ENCODE measurements at regions not wholly inside any gene's neighbourhood (a gene's known extent, or its start where the extent isn't known, plus 50 kb on each side); places are given as distances from the start of the nearest gene placed in this dataset.

DNA sequence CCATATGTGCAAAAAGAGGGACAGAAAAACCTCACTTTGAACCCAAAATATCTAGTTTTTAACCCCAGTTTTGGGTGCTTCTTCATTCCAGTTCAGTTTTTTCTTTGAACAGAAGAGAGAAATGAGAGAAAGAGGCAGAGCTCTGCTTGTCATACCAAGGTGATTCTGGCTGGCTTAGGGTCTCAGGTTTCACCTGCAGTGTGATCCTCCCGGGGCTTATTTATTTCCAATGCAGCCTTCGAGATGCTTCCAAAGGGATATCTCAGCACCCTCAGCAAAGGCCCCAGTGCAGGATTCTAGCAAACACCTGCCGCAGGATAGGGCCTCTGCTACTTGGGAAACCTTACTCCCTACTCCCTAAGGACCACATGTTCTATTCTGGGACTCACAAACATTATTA, 131.3 kb downstream of the WDR11 start:
- H3K9me3 Mint-ChIP-seq, result peaks cover 28% of the 10 kb centered on the region
- Histone ChIP-seq H3K36me3 (ENCODE audit: insufficient read depth) (no peaks in the 10 kb centered on the region), H4K20me1 (replicated peaks; ENCODE audit: insufficient read depth) (no peaks in the 10 kb centered on the region), H3K79me2 (replicated peaks; ENCODE audit: insufficient read depth) (no peaks in the 10 kb centered on the region), H3F3A (replicated peaks; ENCODE audit: low read depth) (no peaks in the 10 kb centered on the region), H3K4me2 (peak overlapping the region; percentile 45), H2AFZ (no peak overlapping the region), H3K27ac (ENCODE audit: low read depth) (no peak overlapping the region), H3K9me2 (ENCODE audit: insufficient read depth) (no peaks in the 10 kb centered on the region), H3K27me3 (ENCODE audit: insufficient read depth) (peaks cover 24% of the 10 kb centered on the region), H3K4me3 (no peak overlapping the region), H3K4me1 (ENCODE audit: insufficient read depth) (peaks cover 32% of the 10 kb centered on the region)
- no peak overlapping the region; the same call in 2 of the 3 replicates for H3K4me3 Mint-ChIP-seq
- H3K27me3 Mint-ChIP-seq (ENCODE audit: insufficient read depth, low read depth, poor library complexity), result peaks cover 31% of the 10 kb centered on the region
- ATAC-seq, result peak; percentile 13; the same call in 2 of the 3 replicates
- H3K36me3 Mint-ChIP-seq (ENCODE audit: low read depth), result peaks cover 21% of the 10 kb centered on the region
- peaks cover 42% of the 10 kb centered on the region for H3K4me1 Mint-ChIP-seq
- H3K27ac Mint-ChIP-seq, result no peak overlapping the region
- TF ChIP-seq POLR2AphosphoS5 (IDR thresholded peaks at IDR 0.05; ENCODE audit: low read depth) (no peak), EZH2phosphoT487 (IDR thresholded peaks at IDR 0.05; ENCODE audit: unreplicated experiment) (no peak), ZNF114 (CRISPR knock-in tag; IDR thresholded peaks at IDR 0.05) (no peak), ETS1 (IDR thresholded peaks at IDR 0.05) (no peak), JUNB (IDR thresholded peaks at IDR 0.05; ENCODE audit: unreplicated experiment) (no peak), NANOG (IDR thresholded peaks at IDR 0.05; ENCODE audit: borderline replicate concordance) (no peak), ZNF331 (CRISPR knock-in tag; IDR thresholded peaks at IDR 0.05; ENCODE audit: low read depth) (no peak), CREB1 (CRISPR knock-in tag; IDR thresholded peaks at IDR 0.05; ENCODE audit: low read depth) (no peak), EZH2 (IDR thresholded peaks at IDR 0.05; ENCODE audit: low read depth, unreplicated experiment) (no peak), STAT1 (IDR thresholded peaks at IDR 0.05; ENCODE audit: unreplicated experiment) (no peak)
- TF ChIP-seq, protein P1, sequence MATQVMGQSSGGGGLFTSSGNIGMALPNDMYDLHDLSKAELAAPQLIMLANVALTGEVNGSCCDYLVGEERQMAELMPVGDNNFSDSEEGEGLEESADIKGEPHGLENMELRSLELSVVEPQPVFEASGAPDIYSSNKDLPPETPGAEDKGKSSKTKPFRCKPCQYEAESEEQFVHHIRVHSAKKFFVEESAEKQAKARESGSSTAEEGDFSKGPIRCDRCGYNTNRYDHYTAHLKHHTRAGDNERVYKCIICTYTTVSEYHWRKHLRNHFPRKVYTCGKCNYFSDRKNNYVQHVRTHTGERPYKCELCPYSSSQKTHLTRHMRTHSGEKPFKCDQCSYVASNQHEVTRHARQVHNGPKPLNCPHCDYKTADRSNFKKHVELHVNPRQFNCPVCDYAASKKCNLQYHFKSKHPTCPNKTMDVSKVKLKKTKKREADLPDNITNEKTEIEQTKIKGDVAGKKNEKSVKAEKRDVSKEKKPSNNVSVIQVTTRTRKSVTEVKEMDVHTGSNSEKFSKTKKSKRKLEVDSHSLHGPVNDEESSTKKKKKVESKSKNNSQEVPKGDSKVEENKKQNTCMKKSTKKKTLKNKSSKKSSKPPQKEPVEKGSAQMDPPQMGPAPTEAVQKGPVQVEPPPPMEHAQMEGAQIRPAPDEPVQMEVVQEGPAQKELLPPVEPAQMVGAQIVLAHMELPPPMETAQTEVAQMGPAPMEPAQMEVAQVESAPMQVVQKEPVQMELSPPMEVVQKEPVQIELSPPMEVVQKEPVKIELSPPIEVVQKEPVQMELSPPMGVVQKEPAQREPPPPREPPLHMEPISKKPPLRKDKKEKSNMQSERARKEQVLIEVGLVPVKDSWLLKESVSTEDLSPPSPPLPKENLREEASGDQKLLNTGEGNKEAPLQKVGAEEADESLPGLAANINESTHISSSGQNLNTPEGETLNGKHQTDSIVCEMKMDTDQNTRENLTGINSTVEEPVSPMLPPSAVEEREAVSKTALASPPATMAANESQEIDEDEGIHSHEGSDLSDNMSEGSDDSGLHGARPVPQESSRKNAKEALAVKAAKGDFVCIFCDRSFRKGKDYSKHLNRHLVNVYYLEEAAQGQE (IDR thresholded peaks at IDR 0.05; ENCODE audit: unreplicated experiment), result no peak
- TF ChIP-seq, protein P2, sequence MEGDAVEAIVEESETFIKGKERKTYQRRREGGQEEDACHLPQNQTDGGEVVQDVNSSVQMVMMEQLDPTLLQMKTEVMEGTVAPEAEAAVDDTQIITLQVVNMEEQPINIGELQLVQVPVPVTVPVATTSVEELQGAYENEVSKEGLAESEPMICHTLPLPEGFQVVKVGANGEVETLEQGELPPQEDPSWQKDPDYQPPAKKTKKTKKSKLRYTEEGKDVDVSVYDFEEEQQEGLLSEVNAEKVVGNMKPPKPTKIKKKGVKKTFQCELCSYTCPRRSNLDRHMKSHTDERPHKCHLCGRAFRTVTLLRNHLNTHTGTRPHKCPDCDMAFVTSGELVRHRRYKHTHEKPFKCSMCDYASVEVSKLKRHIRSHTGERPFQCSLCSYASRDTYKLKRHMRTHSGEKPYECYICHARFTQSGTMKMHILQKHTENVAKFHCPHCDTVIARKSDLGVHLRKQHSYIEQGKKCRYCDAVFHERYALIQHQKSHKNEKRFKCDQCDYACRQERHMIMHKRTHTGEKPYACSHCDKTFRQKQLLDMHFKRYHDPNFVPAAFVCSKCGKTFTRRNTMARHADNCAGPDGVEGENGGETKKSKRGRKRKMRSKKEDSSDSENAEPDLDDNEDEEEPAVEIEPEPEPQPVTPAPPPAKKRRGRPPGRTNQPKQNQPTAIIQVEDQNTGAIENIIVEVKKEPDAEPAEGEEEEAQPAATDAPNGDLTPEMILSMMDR (conservative IDR thresholded peaks at IDR 0.05; ENCODE audit: low read depth in 2 of 2), result no peak
- TF ChIP-seq, protein P3, sequence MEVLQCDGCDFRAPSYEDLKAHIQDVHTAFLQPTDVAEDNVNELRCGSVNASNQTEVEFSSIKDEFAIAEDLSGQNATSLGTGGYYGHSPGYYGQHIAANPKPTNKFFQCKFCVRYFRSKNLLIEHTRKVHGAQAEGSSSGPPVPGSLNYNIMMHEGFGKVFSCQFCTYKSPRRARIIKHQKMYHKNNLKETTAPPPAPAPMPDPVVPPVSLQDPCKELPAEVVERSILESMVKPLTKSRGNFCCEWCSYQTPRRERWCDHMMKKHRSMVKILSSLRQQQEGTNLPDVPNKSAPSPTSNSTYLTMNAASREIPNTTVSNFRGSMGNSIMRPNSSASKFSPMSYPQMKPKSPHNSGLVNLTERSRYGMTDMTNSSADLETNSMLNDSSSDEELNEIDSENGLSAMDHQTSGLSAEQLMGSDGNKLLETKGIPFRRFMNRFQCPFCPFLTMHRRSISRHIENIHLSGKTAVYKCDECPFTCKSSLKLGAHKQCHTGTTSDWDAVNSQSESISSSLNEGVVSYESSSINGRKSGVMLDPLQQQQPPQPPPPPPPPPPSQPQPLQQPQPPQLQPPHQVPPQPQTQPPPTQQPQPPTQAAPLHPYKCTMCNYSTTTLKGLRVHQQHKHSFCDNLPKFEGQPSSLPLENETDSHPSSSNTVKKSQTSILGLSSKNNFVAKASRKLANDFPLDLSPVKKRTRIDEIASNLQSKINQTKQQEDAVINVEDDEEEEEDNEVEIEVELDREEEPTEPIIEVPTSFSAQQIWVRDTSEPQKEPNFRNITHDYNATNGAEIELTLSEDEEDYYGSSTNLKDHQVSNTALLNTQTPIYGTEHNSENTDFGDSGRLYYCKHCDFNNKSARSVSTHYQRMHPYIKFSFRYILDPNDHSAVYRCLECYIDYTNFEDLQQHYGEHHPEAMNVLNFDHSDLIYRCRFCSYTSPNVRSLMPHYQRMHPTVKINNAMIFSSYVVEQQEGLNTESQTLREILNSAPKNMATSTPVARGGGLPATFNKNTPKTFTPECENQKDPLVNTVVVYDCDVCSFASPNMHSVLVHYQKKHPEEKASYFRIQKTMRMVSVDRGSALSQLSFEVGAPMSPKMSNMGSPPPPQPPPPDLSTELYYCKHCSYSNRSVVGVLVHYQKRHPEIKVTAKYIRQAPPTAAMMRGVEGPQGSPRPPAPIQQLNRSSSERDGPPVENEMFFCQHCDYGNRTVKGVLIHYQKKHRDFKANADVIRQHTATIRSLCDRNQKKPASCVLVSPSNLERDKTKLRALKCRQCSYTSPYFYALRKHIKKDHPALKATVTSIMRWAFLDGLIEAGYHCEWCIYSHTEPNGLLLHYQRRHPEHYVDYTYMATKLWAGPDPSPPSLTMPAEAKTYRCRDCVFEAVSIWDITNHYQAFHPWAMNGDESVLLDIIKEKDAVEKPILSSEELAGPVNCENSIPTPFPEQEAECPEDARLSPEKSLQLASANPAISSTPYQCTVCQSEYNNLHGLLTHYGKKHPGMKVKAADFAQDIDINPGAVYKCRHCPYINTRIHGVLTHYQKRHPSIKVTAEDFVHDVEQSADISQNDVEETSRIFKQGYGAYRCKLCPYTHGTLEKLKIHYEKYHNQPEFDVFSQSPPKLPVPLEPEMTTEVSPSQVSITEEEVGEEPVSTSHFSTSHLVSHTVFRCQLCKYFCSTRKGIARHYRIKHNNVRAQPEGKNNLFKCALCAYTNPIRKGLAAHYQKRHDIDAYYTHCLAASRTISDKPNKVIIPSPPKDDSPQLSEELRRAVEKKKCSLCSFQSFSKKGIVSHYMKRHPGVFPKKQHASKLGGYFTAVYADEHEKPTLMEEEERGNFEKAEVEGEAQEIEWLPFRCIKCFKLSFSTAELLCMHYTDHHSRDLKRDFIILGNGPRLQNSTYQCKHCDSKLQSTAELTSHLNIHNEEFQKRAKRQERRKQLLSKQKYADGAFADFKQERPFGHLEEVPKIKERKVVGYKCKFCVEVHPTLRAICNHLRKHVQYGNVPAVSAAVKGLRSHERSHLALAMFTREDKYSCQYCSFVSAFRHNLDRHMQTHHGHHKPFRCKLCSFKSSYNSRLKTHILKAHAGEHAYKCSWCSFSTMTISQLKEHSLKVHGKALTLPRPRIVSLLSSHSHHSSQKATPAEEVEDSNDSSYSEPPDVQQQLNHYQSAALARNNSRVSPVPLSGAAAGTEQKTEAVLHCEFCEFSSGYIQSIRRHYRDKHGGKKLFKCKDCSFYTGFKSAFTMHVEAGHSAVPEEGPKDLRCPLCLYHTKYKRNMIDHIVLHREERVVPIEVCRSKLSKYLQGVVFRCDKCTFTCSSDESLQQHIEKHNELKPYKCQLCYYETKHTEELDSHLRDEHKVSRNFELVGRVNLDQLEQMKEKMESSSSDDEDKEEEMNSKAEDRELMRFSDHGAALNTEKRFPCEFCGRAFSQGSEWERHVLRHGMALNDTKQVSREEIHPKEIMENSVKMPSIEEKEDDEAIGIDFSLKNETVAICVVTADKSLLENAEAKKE (CRISPR knock-in tag; IDR thresholded peaks at IDR 0.05), result no peak
- DNase-seq (ENCODE audit: low spot score), result peak; percentile 54

Data from GM23338 (cell line).